Activated CD8-positive, alpha-beta memory T cell treated with anti-CD3 and anti-CD28 coated beads for 36 hours (primary cell): ENCODE measurements at regions not wholly inside any gene's neighbourhood (a gene's known extent, or its start where the extent isn't known, plus 50 kb on each side); places are given as distances from the start of the nearest gene placed in this dataset.
"Not testable (repeated sequence)": the region's sequence is repeated elsewhere in the genome, so short reads cannot be mapped to it uniquely, and the experiment has no call there.

Source experiments
- CTCF ChIA-PET: fragments of 350-600 bp; sonication (Branson Sonifier 250); formaldehyde crosslinking; loops from one replicate; lab custom pipeline; 2021; ENCODE audit warnings: antibody characterized with exemption; lab: Charles Lee
- POLR2A ChIA-PET: fragments of 350-600 bp; sonication (Branson Sonifier 250); formaldehyde crosslinking; loops from one replicate; lab custom pipeline; 2021; ENCODE audit warnings: antibody characterized with exemption; lab: Charles Lee

- ChIA-PET CTCF (no interaction called here), POLR2A (no interaction called here)
Measured at GRCh38 chr11:29518389-29519174, 498.2 kb downstream of the KCNA4 start.

- ChIA-PET CTCF (no interaction called here), POLR2A (no interaction called here)
Measured at GRCh38 chr11:29511394-29511793, 505.4 kb downstream of the KCNA4 start.

GRCh38 chr11:29507376-29507775 lies 509.5 kb downstream of the KCNA4 start:
- ChIA-PET POLR2A (no interaction called here), CTCF (no interaction called here)

GRCh38 chr11:29495676-29496075 lies 521.2 kb downstream of the KCNA4 start:
- ChIA-PET CTCF (no interaction called here), POLR2A (no interaction called here)

DNA sequence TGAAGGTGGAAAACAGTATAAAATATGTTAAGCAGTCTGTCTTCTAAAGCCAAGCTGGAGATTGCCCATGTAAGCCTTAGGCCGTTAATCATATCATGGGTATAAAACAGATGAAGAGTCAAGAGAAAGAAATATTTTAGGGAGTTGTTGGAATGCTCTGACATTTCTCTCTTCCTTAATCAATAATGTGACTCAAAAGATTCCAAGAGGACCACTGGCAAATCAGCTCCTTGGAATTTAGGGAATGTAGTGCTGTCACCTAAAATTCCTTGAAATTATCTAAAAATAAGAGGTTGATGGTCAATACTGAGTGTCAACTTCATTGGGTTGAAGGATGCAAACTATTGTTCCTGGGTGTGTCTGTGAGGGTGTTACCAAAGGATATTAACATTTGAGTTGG lies 525.9 kb downstream of the KCNA4 start:
- ChIA-PET POLR2A (no interaction called here), CTCF (interaction anchor here (0.6 kb wide), 1 partner anchor 607 kb away, joined by 4 read pairs; no protein-coding TSS in a partner anchor)

GRCh38 chr11:29486301-29486700 lies 530.5 kb downstream of the KCNA4 start:
- CTCF ChIA-PET, result no interaction called here
- POLR2A ChIA-PET, result no interaction called here

DNA sequence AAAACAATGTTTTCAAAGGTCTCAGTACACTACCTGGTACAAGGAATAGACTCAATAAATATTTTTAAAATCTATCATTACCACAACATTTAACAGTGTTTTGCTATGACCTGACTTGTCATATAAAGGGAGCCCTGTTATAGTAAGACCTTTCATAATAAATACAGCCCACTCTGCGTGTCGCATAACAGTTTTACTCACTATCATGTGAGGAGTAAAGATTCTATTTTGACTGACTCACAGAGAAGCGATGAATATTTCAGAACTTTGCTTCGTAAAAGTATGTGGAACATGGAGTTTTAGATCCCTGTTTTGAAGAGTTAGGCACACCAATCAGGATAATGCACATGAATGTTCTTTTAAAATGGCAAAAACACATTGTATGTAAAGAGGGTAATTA lies 531.2 kb downstream of the KCNA4 start:
- ChIA-PET CTCF (no interaction called here), POLR2A (no interaction called here)

DNA sequence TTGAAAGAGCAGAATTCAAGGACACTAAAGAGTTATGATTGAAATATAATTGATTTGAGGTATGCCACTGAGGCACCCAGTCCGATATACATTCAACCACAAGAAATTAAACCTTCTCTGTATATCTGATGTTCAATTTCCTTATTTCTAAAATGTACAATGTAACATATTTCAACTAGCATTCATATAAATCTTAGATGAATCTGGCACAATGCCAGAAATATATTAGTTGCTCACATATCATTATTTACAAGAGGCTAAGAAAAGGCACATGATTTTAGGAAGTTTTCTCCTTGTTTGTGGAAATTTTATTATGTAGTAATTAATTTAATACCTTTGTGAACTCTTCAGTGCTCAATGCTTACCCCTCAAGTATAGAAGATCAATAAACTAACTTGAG lies 532.3 kb downstream of the KCNA4 start:
- ChIA-PET CTCF (no interaction called here), POLR2A (no interaction called here)

- CTCF ChIA-PET, result no interaction called here
- POLR2A ChIA-PET, result no interaction called here
Measured at GRCh38 chr11:29483831-29484230, 533.0 kb downstream of the KCNA4 start.

GRCh38 chr11:29482510-29482909 lies 534.3 kb downstream of the KCNA4 start:
- POLR2A ChIA-PET, result no interaction called here
- CTCF ChIA-PET, result no interaction called here

GRCh38 chr11:29481738-29482137 lies 535.1 kb downstream of the KCNA4 start:
- CTCF ChIA-PET, result no interaction called here
- POLR2A ChIA-PET, result no interaction called here

DNA sequence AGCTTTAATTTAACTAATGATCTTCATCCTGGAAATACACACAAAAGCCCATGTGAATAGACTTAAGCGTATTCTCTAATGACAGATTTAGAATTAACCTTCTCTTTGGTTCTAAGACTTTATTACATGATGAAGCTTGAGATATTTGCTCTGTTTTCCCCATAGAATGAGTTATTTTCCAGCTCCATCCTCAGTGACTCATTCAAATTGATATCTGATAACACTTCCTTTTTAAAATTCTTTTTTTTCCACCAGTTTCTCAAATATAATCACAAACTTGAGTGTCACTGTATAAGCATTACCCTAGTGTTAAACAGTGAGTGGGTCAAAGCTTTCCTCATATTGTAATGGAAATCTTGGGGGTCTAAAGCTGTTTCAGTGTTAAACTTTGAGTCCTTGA lies 535.8 kb downstream of the KCNA4 start:
- CTCF ChIA-PET, result no interaction called here

DNA sequence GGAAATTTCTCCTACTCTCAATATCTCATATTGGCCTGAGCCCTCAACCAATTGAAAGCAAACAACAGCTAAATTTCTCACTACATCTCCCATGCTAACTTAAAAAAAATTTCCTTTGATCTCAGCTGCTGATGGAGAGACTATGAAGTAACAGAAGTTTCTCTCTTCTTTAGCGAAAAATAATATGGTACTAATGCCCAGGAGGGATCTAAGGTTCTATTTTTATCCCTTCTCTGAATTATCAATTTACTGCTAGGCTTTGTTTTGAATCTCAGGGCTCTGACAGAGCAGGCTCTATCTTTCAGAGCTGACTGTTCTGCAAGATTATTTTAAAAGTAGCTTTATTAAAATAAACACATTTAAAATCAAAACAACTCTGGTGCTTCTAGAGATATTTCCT lies 558.6 kb downstream of the KCNA4 start:
- ChIA-PET POLR2A (no interaction called here), CTCF (no interaction called here)

More for the DNA sequence above, 535.8 kb downstream of the KCNA4 start:
- POLR2A ChIA-PET, result no interaction called here

GRCh38 chr11:29452146-29452545 lies 564.7 kb downstream of the KCNA4 start:
- POLR2A ChIA-PET, result no interaction called here
- CTCF ChIA-PET, result no interaction called here

GRCh38 chr11:29449281-29450074 lies 567.4 kb downstream of the KCNA4 start:
- POLR2A ChIA-PET, result no interaction called here
- CTCF ChIA-PET, result no interaction called here

DNA sequence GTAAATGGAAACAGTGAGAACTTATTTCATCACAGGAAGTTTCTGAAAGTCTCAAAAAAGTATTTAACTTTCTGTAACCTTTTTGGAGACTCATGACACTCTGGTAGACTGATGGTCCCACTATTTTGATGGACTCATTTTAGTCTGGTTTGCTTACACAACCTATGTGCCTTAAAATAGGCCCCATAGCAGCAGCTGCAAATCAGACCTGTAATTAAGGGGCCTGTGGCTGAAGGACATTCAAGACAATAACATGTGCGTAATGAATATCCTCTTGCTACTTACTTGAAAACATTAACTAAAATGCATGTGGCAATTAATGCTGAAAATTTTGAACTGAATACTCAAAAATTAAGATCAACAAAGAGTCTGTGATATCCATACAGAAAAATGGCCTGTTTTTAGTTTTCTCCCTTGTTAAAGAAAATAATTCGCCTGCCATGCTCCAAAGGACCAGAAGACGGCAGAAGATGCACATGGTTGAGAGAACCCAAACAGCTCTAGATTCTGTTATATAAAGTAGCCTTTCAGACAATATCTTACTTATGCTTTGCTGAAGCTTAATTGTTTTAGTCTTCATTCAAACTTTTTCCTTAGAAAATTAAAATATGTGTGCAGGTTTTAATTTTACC lies 568.5 kb downstream of the KCNA4 start:
- ChIA-PET POLR2A (no interaction called here), CTCF (no interaction called here)

- POLR2A ChIA-PET, result no interaction called here
- CTCF ChIA-PET, result no interaction called here
Measured at GRCh38 chr11:29447821-29448220, 569.0 kb downstream of the KCNA4 start.

DNA sequence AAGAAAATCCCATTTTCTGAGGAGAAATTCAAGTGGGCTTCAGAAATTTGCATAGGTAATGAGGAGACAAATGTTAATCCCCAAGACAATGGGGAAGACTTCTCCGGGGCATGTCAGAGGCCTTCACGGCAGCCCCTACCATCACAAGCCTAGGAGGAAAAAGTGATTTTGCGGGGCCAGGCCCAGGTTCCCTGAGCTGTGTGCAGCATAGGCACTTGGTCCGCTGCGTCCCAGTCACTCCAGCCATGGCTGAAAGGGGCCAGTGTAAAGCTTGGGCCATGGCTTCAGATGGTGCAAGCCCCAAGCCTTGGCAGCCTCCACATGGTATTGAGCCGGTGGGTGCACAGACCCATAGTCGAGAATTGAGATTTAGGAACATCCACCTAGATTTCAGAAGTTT lies 570.7 kb downstream of the KCNA4 start:
- ChIA-PET POLR2A (no interaction called here), CTCF (no interaction called here)

- CTCF ChIA-PET, result not testable (repeated sequence)
Measured at GRCh38 chr11:29445191-29445590, 571.6 kb downstream of the KCNA4 start.

DNA sequence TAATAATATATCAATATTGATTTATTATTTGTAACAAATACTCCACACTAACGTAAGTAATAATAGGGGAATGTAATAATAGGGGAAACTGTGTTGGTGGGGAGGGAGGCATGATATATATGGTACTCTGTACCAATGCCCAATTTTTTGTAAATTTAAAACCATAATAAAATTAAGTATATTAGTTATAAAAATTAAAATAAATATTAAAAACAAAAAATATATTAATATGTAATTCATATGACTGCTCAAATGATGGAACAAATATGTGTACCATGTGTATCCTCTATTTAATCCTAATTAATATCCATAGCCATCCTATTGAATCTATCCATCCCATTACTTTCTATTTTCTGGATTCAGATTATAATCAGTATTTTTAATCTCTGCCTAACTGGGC lies 578.0 kb downstream of the KCNA4 start:
- ChIA-PET CTCF (no interaction called here), POLR2A (no interaction called here)

More at GRCh38 chr11:29445191-29445590, 571.6 kb downstream of the KCNA4 start:
- POLR2A ChIA-PET, result not testable (repeated sequence)
